ENCODE measurements at regions not wholly inside any gene's neighbourhood (a gene's known extent, or its start where the extent isn't known, plus 50 kb on each side); places are given as distances from the start of the nearest gene placed in this dataset.
"Not testable (repeated sequence)": the region's sequence is repeated elsewhere in the genome, so short reads cannot be mapped to it uniquely, and the experiment has no call there.

DNA sequence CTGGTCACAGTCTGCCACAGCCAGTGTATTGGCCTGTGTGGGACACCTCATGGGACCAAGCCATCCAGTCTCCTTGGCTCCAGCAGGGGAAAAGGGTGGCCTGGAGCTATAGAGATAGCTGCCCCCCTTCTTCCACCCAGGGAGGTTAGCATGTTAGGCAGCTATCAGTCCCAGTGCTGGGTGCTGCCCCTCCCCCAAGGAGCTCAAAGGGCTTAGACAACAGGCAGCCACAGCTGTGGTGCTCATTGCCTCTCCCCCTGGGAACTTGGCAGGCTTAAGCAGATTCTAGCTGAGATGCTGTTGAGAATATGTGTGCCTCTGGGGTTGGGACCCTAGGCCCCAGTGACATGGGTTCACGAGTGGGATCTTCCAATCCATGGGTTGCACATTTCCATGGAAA, 226.0 kb upstream of the PTGER4 start:
- in situ Hi-C loops (cut with HindIII; ENCODE audit: low pct_unique_long_range_greater_than_20kb, low sequenced_read_pairs) = no loop called here

DNA sequence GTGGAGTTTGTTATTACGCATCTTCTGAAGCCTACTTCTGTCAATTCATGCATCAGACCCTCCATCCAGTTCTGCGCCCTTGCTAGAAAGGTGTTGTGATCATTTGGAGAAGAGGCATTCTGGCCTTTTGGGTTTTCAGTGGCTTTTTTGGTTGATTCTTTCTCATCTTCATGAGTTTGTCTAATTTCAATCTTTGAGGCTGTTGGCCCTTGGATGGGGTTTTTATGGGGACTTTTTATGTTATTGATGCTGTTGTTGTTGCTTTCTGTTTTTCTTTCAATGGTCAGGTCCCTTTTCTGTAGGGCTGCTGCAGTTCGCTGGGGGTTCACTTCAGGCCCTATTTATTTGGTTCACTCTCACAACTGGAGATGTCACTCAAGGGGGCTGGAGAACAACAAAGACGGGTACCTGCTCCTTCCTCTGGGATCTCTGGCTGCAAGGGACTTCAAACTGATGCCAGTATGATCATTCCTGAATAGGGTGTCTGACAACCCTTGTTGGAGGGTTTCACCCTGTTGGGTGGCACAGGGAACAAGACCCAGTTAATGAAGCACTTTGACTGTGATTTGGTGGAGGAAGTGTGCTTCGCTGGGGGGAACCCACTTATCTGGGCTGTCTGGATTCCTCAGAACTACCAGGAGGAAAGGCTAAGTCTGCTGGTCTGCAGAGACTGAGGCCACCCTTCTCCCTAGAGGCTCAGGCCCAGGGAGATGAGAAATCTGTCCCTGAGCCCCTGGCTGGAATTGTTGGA, 226.7 kb upstream of the PTGER4 start:
- no peak for DNase-seq (ENCODE audit: low read depth)
- in situ Hi-C loops (cut with HindIII; ENCODE audit: low pct_unique_long_range_greater_than_20kb, low sequenced_read_pairs) = no loop called here

More for the DNA sequence above, 226.0 kb upstream of the PTGER4 start:
- no peak for DNase-seq (ENCODE audit: low read depth)

DNA sequence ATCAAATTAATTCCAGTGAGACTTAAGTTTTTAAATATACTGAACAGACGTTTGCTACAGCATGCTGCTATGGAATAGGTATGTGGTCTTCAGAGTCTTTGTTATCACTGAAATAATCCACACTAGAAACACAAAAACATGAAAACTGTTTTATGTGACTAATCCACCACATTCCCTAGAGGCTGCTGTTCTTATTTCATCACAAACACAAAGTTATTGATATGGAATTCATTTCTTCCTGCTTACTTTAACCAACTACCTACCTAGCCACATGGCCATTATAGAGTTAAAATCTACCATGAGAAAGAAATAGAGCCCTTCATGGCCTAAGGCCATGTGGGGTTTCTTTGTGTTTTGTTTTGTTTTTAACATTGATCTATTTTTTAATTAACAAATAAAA, 232.3 kb upstream of the PTGER4 start:
- no peak for DNase-seq (ENCODE audit: low read depth)
- in situ Hi-C loops (cut with HindIII; ENCODE audit: low pct_unique_long_range_greater_than_20kb, low sequenced_read_pairs) = no loop called here

DNA sequence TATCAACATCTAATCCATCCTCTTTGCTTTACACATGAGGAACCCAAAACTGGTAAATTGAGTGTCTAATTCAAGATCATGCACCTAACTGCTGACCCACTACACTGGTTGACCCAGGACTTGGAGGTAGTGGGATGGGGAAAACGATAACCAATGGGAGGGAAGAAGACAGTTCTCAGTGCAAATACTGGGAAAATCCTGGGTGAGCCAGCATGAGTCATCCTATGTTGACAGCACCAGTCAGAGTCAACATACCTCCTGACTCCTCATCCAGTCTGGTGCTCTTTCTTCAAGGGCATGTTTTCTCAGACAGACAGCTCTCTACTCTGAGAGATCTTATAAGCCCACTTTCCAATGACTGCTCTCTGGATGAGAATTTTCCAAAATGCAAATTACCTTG, 232.8 kb upstream of the PTGER4 start:
- in situ Hi-C loops (cut with HindIII; ENCODE audit: low pct_unique_long_range_greater_than_20kb, low sequenced_read_pairs) = no loop called here
- DNase-seq (ENCODE audit: low read depth) = peak; percentile 68

DNA sequence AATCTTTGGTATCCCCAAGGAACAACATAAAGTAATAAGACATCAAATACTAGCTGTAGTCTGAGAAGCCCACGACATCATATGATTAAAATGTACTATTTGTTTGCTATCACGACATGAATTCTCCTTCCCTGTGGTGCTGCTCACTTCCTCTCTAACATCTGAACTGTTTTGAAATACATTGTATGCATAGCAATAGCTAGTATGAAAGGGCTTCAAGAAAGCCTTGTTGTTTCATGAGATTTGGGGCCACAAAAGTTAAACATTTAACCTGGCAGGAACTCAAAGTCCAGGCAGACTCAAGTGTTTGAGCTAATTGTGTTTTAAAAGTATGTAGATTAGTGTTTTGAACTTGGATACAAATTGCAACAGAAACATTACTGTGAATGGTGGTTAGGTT, 237.4 kb upstream of the PTGER4 start:
- DNase-seq (ENCODE audit: low read depth) = no peak
- in situ Hi-C loops (cut with HindIII; ENCODE audit: low pct_unique_long_range_greater_than_20kb, low sequenced_read_pairs) = no loop called here

DNA sequence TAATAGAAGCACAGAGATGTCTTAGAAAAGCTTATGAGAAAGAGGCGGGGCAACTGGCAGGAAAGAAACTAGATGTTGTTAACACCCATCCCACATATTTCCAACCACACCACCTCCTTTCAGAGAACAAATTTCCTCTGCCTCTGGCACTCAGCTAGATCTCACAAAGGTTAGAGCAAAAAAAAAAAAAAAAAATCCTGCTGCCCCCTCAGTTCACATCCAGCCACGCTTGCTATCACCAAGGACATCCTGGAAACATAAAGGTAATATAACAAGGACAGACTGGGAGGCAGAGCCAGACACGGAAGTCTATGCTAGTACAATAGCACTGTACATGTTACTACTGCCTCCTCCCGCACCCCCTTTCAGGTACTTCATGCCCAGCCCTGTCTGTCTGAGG, 238.0 kb upstream of the PTGER4 start:
- no peak for DNase-seq (ENCODE audit: low read depth)
- in situ Hi-C loops (cut with HindIII; ENCODE audit: low pct_unique_long_range_greater_than_20kb, low sequenced_read_pairs) = no loop called here

DNA sequence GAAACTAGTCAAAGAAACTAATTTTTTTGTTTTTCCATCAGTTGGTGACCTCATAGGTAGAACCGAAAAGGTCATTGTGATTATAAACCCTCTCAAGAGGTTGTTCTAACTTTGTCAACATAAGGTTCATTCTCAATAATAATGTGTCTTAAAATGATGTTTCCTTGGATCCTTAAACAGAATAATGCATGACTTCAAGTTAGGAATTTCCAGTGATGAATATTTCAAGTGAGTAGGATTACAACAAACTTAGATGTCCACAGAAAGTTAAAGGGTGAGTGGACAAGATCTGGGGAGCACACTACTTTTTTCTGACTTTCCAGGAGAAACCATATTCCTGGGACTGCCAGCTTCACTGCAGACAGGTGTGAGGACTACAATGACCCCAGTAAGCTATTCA, 239.0 kb upstream of the PTGER4 start:
- no peak for DNase-seq (ENCODE audit: low read depth)
- in situ Hi-C loops (cut with HindIII; ENCODE audit: low pct_unique_long_range_greater_than_20kb, low sequenced_read_pairs) = no loop called here

DNA sequence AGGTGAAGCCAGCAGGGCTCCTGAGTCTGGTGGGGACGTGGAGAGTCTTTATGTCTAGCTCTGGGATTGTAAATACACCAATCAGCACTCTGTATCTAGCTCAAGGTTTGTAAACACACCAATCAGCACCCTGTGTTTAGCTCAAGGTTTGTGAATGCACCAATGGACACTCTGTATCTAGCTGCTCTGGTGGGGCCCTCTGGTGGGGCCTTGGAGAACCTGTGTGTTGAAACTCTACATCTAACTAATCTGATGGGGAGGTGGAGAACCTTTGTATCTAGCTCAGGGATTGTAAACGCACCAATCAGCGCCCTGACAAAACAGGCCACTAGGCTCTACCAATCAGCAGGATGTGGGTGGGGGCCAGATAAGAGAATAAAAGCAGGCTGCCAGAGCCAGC, 240.6 kb upstream of the PTGER4 start:
- DNase-seq (ENCODE audit: low read depth); in situ Hi-C loops (cut with HindIII; ENCODE audit: low pct_unique_long_range_greater_than_20kb, low sequenced_read_pairs): not testable (repeated sequence)

DNA sequence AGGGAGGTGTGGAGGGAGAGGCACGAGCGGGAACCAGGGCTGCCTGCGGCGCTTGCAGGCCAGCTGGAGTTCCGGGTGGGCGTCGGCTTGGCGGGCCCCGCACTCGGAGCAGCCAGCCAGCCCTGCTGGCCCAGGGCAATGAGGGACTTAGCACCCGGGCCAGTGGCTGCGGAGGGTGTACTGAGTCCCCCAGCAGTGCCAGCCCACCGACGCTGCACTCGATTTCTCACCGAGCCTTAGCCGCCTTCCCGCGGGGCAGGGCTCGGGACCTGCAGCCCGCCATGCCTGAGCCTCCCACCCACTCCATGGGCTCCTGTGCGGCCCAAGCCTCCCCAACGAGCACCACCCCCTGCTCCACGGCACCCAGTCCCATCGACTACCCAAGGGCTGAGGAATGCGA, 241.1 kb upstream of the PTGER4 start:
- DNase-seq (ENCODE audit: low read depth); in situ Hi-C loops (cut with HindIII; ENCODE audit: low pct_unique_long_range_greater_than_20kb, low sequenced_read_pairs): not testable (repeated sequence)

DNA sequence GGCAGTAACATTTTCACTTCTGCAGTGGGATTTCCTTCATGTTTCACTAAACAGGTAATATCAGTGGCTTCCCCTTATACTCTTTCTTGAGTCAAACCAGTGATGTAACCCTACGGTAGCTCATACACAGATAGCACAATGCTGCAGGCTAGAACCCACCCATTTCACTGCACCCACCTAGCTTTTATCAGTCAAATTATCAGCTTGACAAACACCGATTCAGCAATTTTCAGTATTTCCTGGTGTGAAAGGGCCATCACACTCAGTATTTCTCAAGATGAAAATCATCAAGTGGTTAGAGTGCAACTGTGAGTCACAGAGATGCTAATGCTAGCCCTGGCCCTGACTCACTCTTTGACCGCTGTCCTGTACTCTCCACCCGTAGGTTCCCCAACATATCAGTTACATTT, 242.3 kb upstream of the PTGER4 start:
- in situ Hi-C loops (cut with HindIII; ENCODE audit: low pct_unique_long_range_greater_than_20kb, low sequenced_read_pairs) = no loop called here
- DNase-seq (ENCODE audit: low read depth) = peak; percentile 74

DNA sequence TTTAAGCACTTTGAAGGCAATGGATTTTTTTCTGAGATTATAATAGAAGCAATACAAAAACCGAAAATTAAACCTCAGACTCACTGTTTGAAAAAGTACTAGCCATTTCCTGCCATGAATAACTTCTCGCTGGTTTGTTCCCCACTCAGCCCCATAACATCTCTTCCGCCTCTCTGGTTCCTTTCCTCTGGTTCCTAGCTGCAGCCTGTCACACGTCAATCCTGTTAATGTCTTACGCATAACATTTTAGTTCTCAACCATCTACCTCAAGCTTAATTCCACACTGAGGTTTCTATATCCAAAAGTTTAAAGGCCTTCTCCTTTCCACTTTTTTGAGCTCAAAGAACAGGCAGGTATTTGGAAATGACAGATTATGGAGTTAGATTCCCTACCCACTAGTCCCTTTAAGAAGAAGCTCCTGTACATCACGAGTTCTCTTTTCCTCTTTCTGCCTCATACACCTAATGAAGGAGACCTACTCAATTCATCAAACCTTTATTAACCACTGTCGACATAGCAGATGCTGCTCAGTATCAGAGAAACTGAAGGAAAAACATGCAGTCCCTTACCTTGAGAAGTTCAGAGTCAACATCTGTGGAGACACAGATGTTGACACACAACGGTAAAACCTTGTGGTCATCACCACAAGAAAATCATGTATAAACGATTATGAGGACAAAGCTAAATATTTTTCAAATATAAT, 243.0 kb upstream of the PTGER4 start:
- DNase-seq (ENCODE audit: low read depth) = no peak
- in situ Hi-C loops (cut with HindIII; ENCODE audit: low pct_unique_long_range_greater_than_20kb, low sequenced_read_pairs) = no loop called here

DNA sequence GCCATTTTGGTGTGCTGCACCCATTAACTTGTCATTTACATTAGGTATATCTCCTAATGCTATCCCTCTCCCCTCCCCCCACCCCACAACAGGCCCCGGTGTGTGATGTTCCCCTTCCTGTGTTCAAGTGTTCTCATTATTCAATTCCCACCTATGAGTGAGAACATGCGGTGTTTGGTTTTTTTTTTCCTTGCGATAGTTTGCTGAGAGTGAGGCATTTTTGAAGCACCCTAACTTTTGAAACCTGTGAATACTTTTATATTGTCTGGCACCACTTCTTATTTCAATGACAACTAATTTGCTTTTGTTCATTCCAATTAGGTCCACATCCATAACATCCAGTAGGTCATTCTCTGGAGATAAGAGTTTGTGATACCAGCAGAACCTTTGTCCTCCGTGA, 244.0 kb upstream of the PTGER4 start:
- not testable (repeated sequence) for DNase-seq (ENCODE audit: low read depth)

DNA sequence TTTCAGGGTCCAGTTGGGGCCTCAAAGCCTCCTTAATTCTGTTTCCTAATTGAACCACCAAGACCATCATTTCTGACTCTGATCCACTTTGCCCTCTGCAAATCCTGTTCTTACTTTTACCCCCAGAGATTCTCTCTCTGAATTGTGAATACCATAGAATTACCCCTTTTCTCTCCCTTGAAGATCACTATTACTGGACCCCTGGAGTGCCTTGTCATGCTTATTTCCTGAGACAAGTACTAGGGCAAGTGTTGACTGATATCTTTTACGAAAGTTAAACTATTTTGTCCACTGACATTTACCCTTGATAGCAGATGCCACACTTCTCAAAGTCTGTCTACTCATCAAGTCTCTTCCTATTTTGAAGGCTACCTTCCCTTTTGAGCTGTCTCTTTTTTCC, 246.9 kb upstream of the PTGER4 start:
- in situ Hi-C loops (cut with HindIII; ENCODE audit: low pct_unique_long_range_greater_than_20kb, low sequenced_read_pairs) = no loop called here
- DNase-seq (ENCODE audit: low read depth) = no peak

More for the DNA sequence above, 244.0 kb upstream of the PTGER4 start:
- in situ Hi-C loops (cut with HindIII; ENCODE audit: low pct_unique_long_range_greater_than_20kb, low sequenced_read_pairs) = not testable (repeated sequence)

DNA sequence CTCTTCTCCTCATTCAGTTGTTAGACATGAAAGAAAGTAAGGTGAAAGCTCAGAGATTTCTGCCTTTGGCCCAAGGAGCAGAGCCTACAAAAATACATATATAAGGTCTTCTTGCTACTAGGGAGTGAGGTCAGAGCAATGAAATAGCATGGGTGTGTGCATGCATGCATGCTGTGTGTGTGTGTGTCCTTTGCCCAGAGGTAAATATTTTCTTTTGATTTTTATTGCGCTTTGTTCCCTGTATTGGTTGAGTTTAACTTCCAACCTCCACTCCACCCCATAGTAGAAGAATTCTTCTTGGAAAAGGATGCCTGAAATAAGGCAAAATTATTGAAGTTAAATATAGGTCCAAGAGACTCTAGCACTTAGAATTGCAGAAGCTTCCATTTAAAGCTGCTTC, 248.0 kb upstream of the PTGER4 start:
- in situ Hi-C loops (cut with HindIII; ENCODE audit: low pct_unique_long_range_greater_than_20kb, low sequenced_read_pairs) = no loop called here
- no peak for DNase-seq (ENCODE audit: low read depth)

DNA sequence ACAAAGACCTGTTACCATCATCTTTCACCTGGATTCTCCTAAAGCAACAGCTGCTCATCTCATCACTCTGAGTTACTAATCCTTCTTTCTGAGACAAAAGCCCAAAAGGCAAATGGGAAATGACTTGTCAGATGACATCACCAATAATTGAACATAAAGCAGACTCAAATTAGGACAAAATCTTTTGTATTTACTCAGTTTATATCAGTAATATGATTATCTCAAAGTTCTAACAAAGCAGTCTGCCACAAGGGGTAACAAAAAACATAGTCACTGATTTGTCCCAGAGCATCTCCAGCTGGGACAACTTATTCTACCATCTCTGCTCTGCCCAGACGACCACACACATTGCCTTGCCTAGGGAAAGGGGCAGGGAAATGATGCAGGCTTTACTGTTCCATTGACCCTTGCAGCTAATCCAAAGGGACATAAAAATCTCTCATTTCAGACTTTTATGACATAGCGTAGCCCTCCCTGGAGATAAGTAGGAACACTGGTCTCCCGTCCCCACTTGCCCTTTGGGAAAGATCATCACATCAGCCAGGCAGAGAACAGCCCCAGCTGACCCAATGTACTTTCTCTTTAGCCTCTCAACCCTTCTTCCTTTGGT, 249.5 kb upstream of the PTGER4 start:
- in situ Hi-C loops (cut with HindIII; ENCODE audit: low pct_unique_long_range_greater_than_20kb, low sequenced_read_pairs) = no loop called here
- no peak for DNase-seq (ENCODE audit: low read depth)

DNA sequence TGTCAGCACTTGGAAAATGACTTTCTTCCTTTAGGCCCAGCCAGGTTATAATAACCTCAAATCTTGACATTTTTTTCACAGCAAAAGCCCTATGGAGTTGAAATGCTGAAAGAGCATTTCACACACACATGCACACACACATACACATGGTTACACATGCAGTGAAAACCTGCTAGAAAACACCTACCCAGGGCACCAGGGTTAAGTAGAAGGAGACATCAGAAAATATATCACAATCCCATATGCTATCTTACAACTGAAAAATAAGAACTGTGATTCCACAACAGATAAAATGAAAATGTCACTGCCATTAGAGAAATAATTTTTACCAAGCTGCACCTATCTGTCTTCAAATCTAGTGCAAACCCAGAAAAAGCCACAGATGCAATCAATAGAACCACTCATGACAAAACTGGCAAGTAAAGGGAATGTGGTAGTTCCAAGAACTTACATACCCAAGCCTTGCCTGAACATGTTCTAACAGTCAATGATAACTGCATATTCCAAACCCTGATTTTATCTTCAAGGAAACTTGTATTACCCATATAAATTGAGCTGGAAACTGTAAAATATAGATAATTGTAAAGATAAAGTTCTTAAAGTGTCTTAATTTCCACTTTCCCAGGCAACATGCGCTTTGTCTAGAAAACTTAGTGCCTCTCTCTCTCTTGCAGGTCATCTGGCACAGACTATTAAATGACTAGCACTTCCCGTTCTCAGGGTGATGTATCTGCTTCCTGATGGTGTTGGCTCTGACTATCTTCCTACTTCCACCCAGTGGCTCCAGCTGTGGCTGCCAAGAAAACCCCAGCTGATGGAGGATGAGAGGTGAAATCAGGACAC, 250.2 kb upstream of the PTGER4 start:
- no peak for DNase-seq (ENCODE audit: low read depth)
- in situ Hi-C loops (cut with HindIII; ENCODE audit: low pct_unique_long_range_greater_than_20kb, low sequenced_read_pairs) = no loop called here

DNA sequence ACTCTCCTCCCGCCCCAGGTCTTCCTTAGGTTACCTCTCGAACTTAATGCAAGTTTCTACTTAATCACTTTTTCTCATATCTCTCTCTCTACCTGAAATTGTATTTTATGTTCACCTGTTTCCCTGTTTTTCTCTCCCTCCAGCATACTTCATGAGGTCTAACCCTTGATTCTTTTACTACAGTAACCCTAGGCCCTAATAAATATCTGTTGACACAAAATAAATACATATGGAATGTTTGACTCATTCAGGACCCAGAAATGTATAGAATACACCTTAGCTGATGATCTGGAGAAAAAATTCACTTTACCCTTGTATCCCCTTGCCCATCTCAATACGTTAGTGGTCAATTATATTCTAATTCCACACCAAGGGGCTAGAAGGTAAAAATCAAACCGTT, 250.9 kb upstream of the PTGER4 start:
- in situ Hi-C loops (cut with HindIII; ENCODE audit: low pct_unique_long_range_greater_than_20kb, low sequenced_read_pairs) = no loop called here
- DNase-seq (ENCODE audit: low read depth) = no peak

DNA sequence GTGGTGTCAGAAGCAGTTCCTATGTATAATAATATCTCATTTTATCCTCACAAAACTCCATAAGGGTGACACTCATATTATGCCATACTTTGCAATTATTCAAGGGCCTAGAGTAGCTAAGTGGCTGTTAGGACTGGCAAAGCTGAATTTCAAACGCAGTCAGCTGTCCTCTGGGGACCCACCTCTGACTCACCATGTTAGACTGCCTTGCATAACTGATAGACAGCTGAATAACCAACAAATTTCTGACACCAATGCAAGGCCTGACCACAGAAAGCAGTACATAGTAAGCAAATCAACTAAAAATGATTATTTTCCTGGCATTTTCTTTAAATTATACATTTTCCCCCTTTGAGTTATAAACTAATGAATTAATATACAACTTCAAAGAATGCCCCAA, 251.6 kb upstream of the PTGER4 start:
- no peak for DNase-seq (ENCODE audit: low read depth)
- in situ Hi-C loops (cut with HindIII; ENCODE audit: low pct_unique_long_range_greater_than_20kb, low sequenced_read_pairs) = no loop called here
